ENCODE measurements at regions not wholly inside any gene's neighbourhood (a gene's known extent, or its start where the extent isn't known, plus 50 kb on each side); places are given as distances from the start of the nearest gene placed in this dataset.
A peak's percentile ranks its signal among the peaks of the same experiment; 100 is the strongest.

GRCh38 chr1:190588424-190588823, 110.8 kb upstream of the BRINP3 start:
- no peak overlapping the region for H3K4me3 ChIP-seq
- no peak for DNase-seq (ENCODE audit: low read depth, low spot score)
- no peak overlapping the region for H3K27ac ChIP-seq
- no peaks in the 10 kb centered on the region for H3K36me3 ChIP-seq (ENCODE audit: insufficient read depth, low read length)
- TF ChIP-seq POLR2AphosphoS5 (IDR thresholded peaks at IDR 0.05; ENCODE audit: borderline replicate concordance, low read depth, low read length), result no peak
- TF ChIP-seq EZH2 (IDR thresholded peaks at IDR 0.05), result no peak
- no peak for TF ChIP-seq FOXP2 (optimal IDR thresholded peaks at IDR 0.05; ENCODE audit: control extremely low read depth, extremely low read length, insufficient read depth)
- H3K9me3 ChIP-seq (ENCODE audit: low read depth, low read length), result no peaks in the 10 kb centered on the region
- H3K9ac ChIP-seq (ENCODE audit: insufficient read length), result no peak overlapping the region

- H3K9ac ChIP-seq (ENCODE audit: insufficient read length), result no peak overlapping the region
- no peak overlapping the region for H3K27ac ChIP-seq
- H3K36me3 ChIP-seq (ENCODE audit: insufficient read depth, low read length), result no peaks in the 10 kb centered on the region
- H3K9me3 ChIP-seq (ENCODE audit: low read depth, low read length), result no peaks in the 10 kb centered on the region
- DNase-seq (ENCODE audit: low read depth, low spot score), result no peak
- H3K4me3 ChIP-seq, result no peak overlapping the region
- no peak for TF ChIP-seq EZH2 (IDR thresholded peaks at IDR 0.05)
- TF ChIP-seq FOXP2 (optimal IDR thresholded peaks at IDR 0.05; ENCODE audit: control extremely low read depth, extremely low read length, insufficient read depth), result no peak
- no peak for TF ChIP-seq POLR2AphosphoS5 (IDR thresholded peaks at IDR 0.05; ENCODE audit: borderline replicate concordance, low read depth, low read length)
Measured at GRCh38 chr1:190595438-190595837, 117.8 kb upstream of the BRINP3 start.

GRCh38 chr1:190597294-190597693, 119.6 kb upstream of the BRINP3 start:
- H3K4me3 ChIP-seq, result no peak overlapping the region
- TF ChIP-seq EZH2 (IDR thresholded peaks at IDR 0.05) (no peak), FOXP2 (optimal IDR thresholded peaks at IDR 0.05; ENCODE audit: control extremely low read depth, extremely low read length, insufficient read depth) (no peak), POLR2AphosphoS5 (IDR thresholded peaks at IDR 0.05; ENCODE audit: borderline replicate concordance, low read depth, low read length) (no peak)
- no peak for DNase-seq (ENCODE audit: low read depth, low spot score)
- H3K9ac ChIP-seq (ENCODE audit: insufficient read length), result no peak overlapping the region
- no peaks in the 10 kb centered on the region for H3K9me3 ChIP-seq (ENCODE audit: low read depth, low read length)
- no peak overlapping the region for H3K27ac ChIP-seq
- no peaks in the 10 kb centered on the region for H3K36me3 ChIP-seq (ENCODE audit: insufficient read depth, low read length)

- no peak overlapping the region for H3K27ac ChIP-seq
- H3K4me3 ChIP-seq, result no peak overlapping the region
- H3K9ac ChIP-seq (ENCODE audit: insufficient read length), result no peak overlapping the region
- TF ChIP-seq POLR2AphosphoS5 (IDR thresholded peaks at IDR 0.05; ENCODE audit: borderline replicate concordance, low read depth, low read length) (no peak), EZH2 (IDR thresholded peaks at IDR 0.05) (no peak), FOXP2 (optimal IDR thresholded peaks at IDR 0.05; ENCODE audit: control extremely low read depth, extremely low read length, insufficient read depth) (no peak)
- DNase-seq (ENCODE audit: low read depth, low spot score), result no peak
- H3K36me3 ChIP-seq (ENCODE audit: insufficient read depth, low read length), result no peaks in the 10 kb centered on the region
- H3K9me3 ChIP-seq (ENCODE audit: low read depth, low read length), result no peaks in the 10 kb centered on the region
Measured at GRCh38 chr1:190599670-190600069, 122.0 kb upstream of the BRINP3 start.

- Histone ChIP-seq H3K27ac (no peak overlapping the region), H3K4me3 (no peak overlapping the region), H3K9ac (ENCODE audit: insufficient read length) (no peak overlapping the region), H3K36me3 (ENCODE audit: insufficient read depth, low read length) (no peaks in the 10 kb centered on the region), H3K9me3 (ENCODE audit: low read depth, low read length) (no peaks in the 10 kb centered on the region)
- DNase-seq (ENCODE audit: low read depth, low spot score), result no peak
- no peak for TF ChIP-seq POLR2AphosphoS5 (IDR thresholded peaks at IDR 0.05; ENCODE audit: borderline replicate concordance, low read depth, low read length)
- TF ChIP-seq EZH2 (IDR thresholded peaks at IDR 0.05), result no peak
- no peak for TF ChIP-seq FOXP2 (optimal IDR thresholded peaks at IDR 0.05; ENCODE audit: control extremely low read depth, extremely low read length, insufficient read depth)
Measured at GRCh38 chr1:190602325-190602724, 124.7 kb upstream of the BRINP3 start.

GRCh38 chr1:190608282-190608681, 130.6 kb upstream of the BRINP3 start:
- DNase-seq (ENCODE audit: low read depth, low spot score), result no peak

GRCh38 chr1:190615818-190616217, 138.2 kb upstream of the BRINP3 start:
- no peaks in the 10 kb centered on the region for H3K9me3 ChIP-seq (ENCODE audit: low read depth, low read length)
- H3K9ac ChIP-seq (ENCODE audit: insufficient read length), result no peak overlapping the region
- no peaks in the 10 kb centered on the region for H3K36me3 ChIP-seq (ENCODE audit: insufficient read depth, low read length)
- TF ChIP-seq EZH2 (IDR thresholded peaks at IDR 0.05) (no peak), POLR2AphosphoS5 (IDR thresholded peaks at IDR 0.05; ENCODE audit: borderline replicate concordance, low read depth, low read length) (no peak), FOXP2 (optimal IDR thresholded peaks at IDR 0.05; ENCODE audit: control extremely low read depth, extremely low read length, insufficient read depth) (no peak)
- DNase-seq (ENCODE audit: low read depth, low spot score), result no peak
- H3K27ac ChIP-seq, result no peak overlapping the region
- H3K4me3 ChIP-seq, result no peak overlapping the region

More at GRCh38 chr1:190608282-190608681, 130.6 kb upstream of the BRINP3 start:
- no peak for TF ChIP-seq FOXP2 (optimal IDR thresholded peaks at IDR 0.05; ENCODE audit: control extremely low read depth, extremely low read length, insufficient read depth)
- no peak for TF ChIP-seq EZH2 (IDR thresholded peaks at IDR 0.05)
- no peak for TF ChIP-seq POLR2AphosphoS5 (IDR thresholded peaks at IDR 0.05; ENCODE audit: borderline replicate concordance, low read depth, low read length)
- Histone ChIP-seq H3K9ac (ENCODE audit: insufficient read length) (no peak overlapping the region), H3K4me3 (no peak overlapping the region), H3K9me3 (ENCODE audit: low read depth, low read length) (no peaks in the 10 kb centered on the region), H3K27ac (no peak overlapping the region), H3K36me3 (ENCODE audit: insufficient read depth, low read length) (no peaks in the 10 kb centered on the region)

- H3K36me3 ChIP-seq (ENCODE audit: insufficient read depth, low read length), result no peaks in the 10 kb centered on the region
- H3K27ac ChIP-seq, result peak overlapping the region; percentile 13; the same call in 1 of the 2 replicates
- TF ChIP-seq POLR2AphosphoS5 (IDR thresholded peaks at IDR 0.05; ENCODE audit: borderline replicate concordance, low read depth, low read length), result no peak
- no peak for TF ChIP-seq EZH2 (IDR thresholded peaks at IDR 0.05)
- TF ChIP-seq FOXP2 (optimal IDR thresholded peaks at IDR 0.05; ENCODE audit: control extremely low read depth, extremely low read length, insufficient read depth), result no peak
- H3K4me3 ChIP-seq, result no peak overlapping the region
- no peak overlapping the region for H3K9ac ChIP-seq (ENCODE audit: insufficient read length)
- H3K9me3 ChIP-seq (ENCODE audit: low read depth, low read length), result no peaks in the 10 kb centered on the region
- no peak for DNase-seq (ENCODE audit: low read depth, low spot score)
Measured at GRCh38 chr1:190616235-190616634, 138.6 kb upstream of the BRINP3 start.

GRCh38 chr1:190619724-190620123, 142.1 kb upstream of the BRINP3 start:
- no peak for DNase-seq (ENCODE audit: low read depth, low spot score)
- Histone ChIP-seq H3K36me3 (ENCODE audit: insufficient read depth, low read length) (no peaks in the 10 kb centered on the region), H3K27ac (no peak overlapping the region), H3K9me3 (ENCODE audit: low read depth, low read length) (no peaks in the 10 kb centered on the region), H3K9ac (ENCODE audit: insufficient read length) (no peak overlapping the region), H3K4me3 (no peak overlapping the region)
- TF ChIP-seq POLR2AphosphoS5 (IDR thresholded peaks at IDR 0.05; ENCODE audit: borderline replicate concordance, low read depth, low read length), result no peak
- no peak for TF ChIP-seq FOXP2 (optimal IDR thresholded peaks at IDR 0.05; ENCODE audit: control extremely low read depth, extremely low read length, insufficient read depth)
